Muscle layer of duodenum (tissue), 2 donors: ENCODE measurements at regions not wholly inside any gene's neighbourhood (a gene's known extent, or its start where the extent isn't known, plus 50 kb on each side); places are given as distances from the start of the nearest gene placed in this dataset.

Experiments used
- H3K27ac ChIP-seq: one replicate; pipeline ENCODE4 v1.7.0; 2013; ENCODE audit warnings: mild to moderate bottlenecking, low read length
- H3K27me3 ChIP-seq: one replicate; pipeline ENCODE4 v1.7.0; 2013; ENCODE audit warnings: low read depth, mild to moderate bottlenecking, control low read depth, low read length
- H3K36me3 ChIP-seq, 2 donors: one replicate each; pipeline ENCODE4 v1.7.0; 2013; ENCODE audit warnings: low read length in 2 of 2, control low read depth in 1 of 2, mild to moderate bottlenecking in 1 of 2; ENCODE audit not compliant: insufficient read depth in 2 of 2, control insufficient read depth in 1 of 2
- H3K4me1 ChIP-seq, 2 donors: one replicate each; pipeline ENCODE4 v1.7.0; 2013; ENCODE audit warnings: low read length in 2 of 2, mild to moderate bottlenecking in 2 of 2, control low read depth in 1 of 2, moderate library complexity in 1 of 2; ENCODE audit not compliant: insufficient read depth in 2 of 2, control insufficient read depth in 1 of 2
- H3K4me3 ChIP-seq, 2 donors: one replicate each; pipeline ENCODE4 v1.7.0; 2013; ENCODE audit warnings: low read length in 2 of 2, low read depth in 1 of 2, mild to moderate bottlenecking in 1 of 2
- H3K9me3 ChIP-seq, 2 donors: one replicate each; pipeline ENCODE4 v1.7.0; 2013; ENCODE audit warnings: low read length in 2 of 2, control low read depth in 1 of 2, mild to moderate bottlenecking in 1 of 2; ENCODE audit not compliant: control insufficient read depth in 1 of 2
- donor health status: healthy.

GRCh38 chr2:157067562-157067961 is 189.9 kb upstream of the GALNT5 start:
- Histone ChIP-seq H3K27me3 (no peaks in the 10 kb centered on the region), H3K36me3 (no peaks in the 10 kb centered on the region), H3K9me3 (no peaks in the 10 kb centered on the region), H3K4me3 (no peak overlapping the region), H3K27ac (no peak overlapping the region), H3K4me1 (no peaks in the 10 kb centered on the region)

DNA sequence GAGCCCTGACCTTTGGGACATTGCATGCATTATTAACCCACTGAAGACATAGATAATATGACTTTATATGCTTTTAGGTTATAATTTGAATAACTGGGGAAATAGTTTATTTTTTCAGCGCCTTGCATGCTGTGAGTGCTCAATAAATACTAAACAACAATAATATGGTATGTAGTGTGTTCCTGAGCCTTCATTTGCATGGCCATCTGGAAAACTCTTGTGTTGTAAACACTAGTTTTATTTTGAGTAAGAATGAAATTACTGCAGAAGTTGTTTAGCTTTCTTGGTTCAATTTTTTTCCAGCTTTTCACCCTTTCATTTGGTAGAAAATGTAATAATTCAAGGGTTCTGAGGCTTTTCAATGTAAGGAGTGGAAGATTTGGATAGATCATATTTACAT is 189.3 kb upstream of the GALNT5 start:
- Histone ChIP-seq H3K36me3 (no peaks in the 10 kb centered on the region), H3K27me3 (no peaks in the 10 kb centered on the region), H3K9me3 (no peaks in the 10 kb centered on the region), H3K27ac (no peak overlapping the region), H3K4me3 (no peak overlapping the region), H3K4me1 (no peaks in the 10 kb centered on the region)

DNA sequence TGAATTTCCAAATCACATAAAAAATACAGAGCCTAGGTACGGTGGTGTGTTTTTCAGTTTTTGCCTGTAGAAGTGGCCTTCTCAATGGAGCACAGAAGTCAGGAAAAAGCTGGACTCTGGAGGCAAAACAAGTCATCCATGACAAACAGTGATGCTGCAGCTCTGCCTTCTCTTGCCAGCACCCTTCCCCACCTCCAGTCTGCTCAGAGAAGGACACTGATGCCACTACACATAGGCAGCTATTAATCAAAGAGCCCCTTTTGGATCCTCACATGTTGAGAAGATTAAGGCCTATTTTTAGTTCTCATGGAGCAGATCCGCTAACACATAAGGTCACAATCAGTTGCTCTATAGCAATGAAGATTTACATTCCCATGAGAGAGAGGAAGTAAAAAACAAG is 181.6 kb upstream of the GALNT5 start:
- Histone ChIP-seq H3K9me3 (no peaks in the 10 kb centered on the region), H3K36me3 (no peaks in the 10 kb centered on the region), H3K4me1 (no peaks in the 10 kb centered on the region), H3K27me3 (no peaks in the 10 kb centered on the region), H3K4me3 (no peak overlapping the region), H3K27ac (no peak overlapping the region)

- H3K27ac ChIP-seq = no peak overlapping the region
- no peaks in the 10 kb centered on the region for H3K27me3 ChIP-seq
- no peaks in the 10 kb centered on the region for H3K36me3 ChIP-seq
Measured at GRCh38 chr2:157076526-157077161, 180.9 kb upstream of the GALNT5 start.

DNA sequence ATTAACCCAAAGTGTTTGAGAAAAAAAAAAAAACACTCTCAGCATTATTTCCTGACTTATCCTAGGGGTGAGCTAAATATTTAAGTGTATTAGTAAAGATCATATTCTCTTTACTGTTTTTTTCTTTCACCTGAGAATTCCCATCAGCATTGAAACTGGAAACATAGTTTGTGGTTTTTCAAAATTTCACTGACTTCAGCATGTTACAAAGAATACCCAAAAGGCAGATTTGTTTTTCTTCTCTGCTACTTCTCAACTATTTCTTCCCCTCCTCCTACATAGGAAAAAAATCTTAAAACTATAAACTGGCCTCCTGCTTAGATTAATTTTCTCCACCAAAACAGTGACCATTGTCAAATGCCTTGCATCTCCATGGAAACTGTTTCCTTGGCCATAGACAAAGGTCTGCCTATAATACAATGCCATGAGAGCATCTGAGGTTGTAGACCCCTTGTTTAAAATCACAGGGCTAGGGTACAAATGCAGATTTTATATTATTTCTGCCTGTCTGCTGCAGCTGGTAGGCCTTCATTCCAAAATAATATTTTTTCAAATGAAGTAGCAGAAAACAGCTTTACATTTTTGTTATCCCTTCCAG is 179.7 kb upstream of the GALNT5 start:
- H3K27ac ChIP-seq = no peak overlapping the region
- H3K4me1 ChIP-seq = no peaks in the 10 kb centered on the region
- no peak overlapping the region for H3K4me3 ChIP-seq
- no peaks in the 10 kb centered on the region for H3K9me3 ChIP-seq
- H3K27me3 ChIP-seq = no peaks in the 10 kb centered on the region
- no peaks in the 10 kb centered on the region for H3K36me3 ChIP-seq

More at GRCh38 chr2:157076526-157077161, 180.9 kb upstream of the GALNT5 start:
- Histone ChIP-seq H3K4me1 (no peaks in the 10 kb centered on the region), H3K9me3 (no peaks in the 10 kb centered on the region), H3K4me3 (no peak overlapping the region)

- H3K27me3 ChIP-seq = no peaks in the 10 kb centered on the region
- no peaks in the 10 kb centered on the region for H3K9me3 ChIP-seq
- H3K27ac ChIP-seq = no peak overlapping the region
- H3K36me3 ChIP-seq = no peaks in the 10 kb centered on the region
- no peak overlapping the region for H3K4me3 ChIP-seq
- no peaks in the 10 kb centered on the region for H3K4me1 ChIP-seq
Measured at GRCh38 chr2:157082950-157083349, 174.6 kb upstream of the GALNT5 start.

DNA sequence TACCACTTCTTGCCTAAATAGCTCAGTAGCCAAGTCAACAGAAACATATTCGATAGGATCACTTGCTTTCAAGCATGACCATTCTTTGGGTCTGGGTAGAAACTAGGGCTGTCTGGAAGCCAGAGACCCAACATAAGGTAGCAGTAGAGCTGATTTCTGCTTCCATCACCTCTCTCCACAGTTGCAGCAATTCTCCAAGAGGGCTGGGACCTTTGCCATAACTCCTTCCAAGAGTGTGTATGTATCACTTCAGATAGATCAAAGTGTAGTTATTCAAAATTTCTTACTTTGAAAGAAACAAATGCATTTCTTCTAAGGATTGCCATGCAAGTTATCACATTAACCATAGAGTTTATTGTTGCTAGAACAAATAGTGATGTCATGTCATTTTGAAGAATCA is 172.0 kb upstream of the GALNT5 start:
- Histone ChIP-seq H3K9me3 (no peaks in the 10 kb centered on the region), H3K4me1 (no peaks in the 10 kb centered on the region), H3K36me3 (no peaks in the 10 kb centered on the region), H3K4me3 (no peak overlapping the region), H3K27ac (no peak overlapping the region), H3K27me3 (no peaks in the 10 kb centered on the region)

DNA sequence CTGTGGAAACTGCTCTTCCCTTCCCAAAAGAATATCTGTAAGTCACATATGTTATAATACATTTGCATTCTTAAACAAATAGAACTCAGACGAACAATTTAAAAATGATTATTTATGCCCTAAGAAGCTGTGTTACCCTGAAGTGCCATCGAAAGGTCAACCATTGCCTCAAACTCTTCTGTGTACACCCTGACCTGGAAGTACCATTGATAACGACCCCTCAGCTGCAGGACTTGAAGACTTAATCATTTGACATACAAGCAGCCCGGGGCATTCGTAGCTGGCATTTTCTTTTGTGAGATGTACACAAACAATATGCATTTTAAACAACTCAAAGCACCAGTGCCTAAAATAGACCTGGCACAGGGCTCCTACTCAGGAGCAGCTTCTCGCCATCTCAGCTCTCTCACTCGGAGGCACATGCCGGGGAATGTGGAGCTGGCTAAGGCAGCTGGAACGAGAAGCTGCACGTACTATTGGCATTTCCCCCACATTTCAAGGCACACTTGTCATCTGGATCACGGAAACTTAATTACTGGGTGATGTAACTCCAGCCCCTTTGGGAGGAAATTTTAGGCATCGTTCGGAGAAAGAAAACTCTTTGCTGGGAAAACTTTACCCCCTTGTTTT is 170.0 kb upstream of the GALNT5 start:
- H3K27ac ChIP-seq = no peak overlapping the region

DNA sequence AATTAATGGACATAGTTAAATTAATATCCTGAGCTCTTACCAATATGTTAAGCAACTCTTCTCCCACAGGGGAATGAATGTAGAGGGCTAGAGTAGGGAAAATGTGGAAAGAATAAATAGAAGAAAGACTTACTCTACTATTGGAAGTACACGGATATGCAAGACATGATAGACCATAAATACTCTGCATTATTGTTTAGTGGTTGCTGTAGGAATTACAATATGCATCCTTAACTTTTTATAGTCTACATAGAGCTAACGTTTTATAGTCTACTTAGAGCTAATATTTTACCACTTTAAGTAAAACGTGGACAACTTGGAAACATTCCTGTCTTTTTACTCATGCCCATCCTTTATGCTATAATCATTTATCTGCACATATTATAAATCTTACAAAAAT is 163.8 kb upstream of the GALNT5 start:
- Histone ChIP-seq H3K27ac (no peak overlapping the region), H3K4me1 (no peaks in the 10 kb centered on the region), H3K36me3 (no peaks in the 10 kb centered on the region), H3K9me3 (no peaks in the 10 kb centered on the region), H3K27me3 (no peaks in the 10 kb centered on the region), H3K4me3 (no peak overlapping the region)

More for the DNA sequence above, 170.0 kb upstream of the GALNT5 start:
- no peaks in the 10 kb centered on the region for H3K9me3 ChIP-seq
- no peaks in the 10 kb centered on the region for H3K27me3 ChIP-seq
- H3K36me3 ChIP-seq = no peaks in the 10 kb centered on the region
- H3K4me3 ChIP-seq = no peak overlapping the region
- no peaks in the 10 kb centered on the region for H3K4me1 ChIP-seq

GRCh38 chr2:157105372-157105771 is 152.1 kb upstream of the GALNT5 start:
- Histone ChIP-seq H3K36me3 (no peaks in the 10 kb centered on the region), H3K27ac (no peak overlapping the region), H3K9me3 (peaks cover 8 to 9% of the 10 kb centered on the region in 2 donors), H3K4me3 (no peak overlapping the region), H3K27me3 (no peaks in the 10 kb centered on the region), H3K4me1 (no peaks in the 10 kb centered on the region)

DNA sequence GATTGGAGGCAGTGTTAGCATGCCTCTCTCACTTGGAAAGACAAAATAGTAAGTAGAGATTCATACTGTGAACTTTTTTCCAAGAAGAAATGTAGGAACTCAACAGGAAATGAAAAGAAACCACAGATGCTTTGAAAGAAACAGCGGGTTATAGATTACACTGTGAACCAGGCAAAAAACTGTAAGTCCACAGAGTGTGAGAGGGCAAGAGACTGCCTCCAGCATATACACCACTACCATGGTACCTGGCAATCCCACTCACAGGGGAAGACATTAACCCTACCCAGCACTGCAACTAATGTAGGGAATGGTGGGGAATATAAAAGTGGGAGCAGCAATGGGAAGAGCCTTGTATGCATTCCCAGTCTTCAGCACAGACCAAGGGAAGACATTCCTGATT is 150.6 kb upstream of the GALNT5 start:
- H3K4me3 ChIP-seq = no peak overlapping the region
- no peaks in the 10 kb centered on the region for H3K4me1 ChIP-seq
- peaks cover 8 to 15% of the 10 kb centered on the region in 2 donors for H3K9me3 ChIP-seq
- no peaks in the 10 kb centered on the region for H3K27me3 ChIP-seq
- H3K27ac ChIP-seq = no peak overlapping the region
- H3K36me3 ChIP-seq = no peaks in the 10 kb centered on the region
